ENCODE measurements at regions not wholly inside any gene's neighbourhood (a gene's known extent, or its start where the extent isn't known, plus 50 kb on each side); places are given as distances from the start of the nearest gene placed in this dataset.
"Not testable (repeated sequence)": the region's sequence is repeated elsewhere in the genome, so short reads cannot be mapped to it uniquely, and the experiment has no call there.

GRCh38 chr2:231644426-231644825 is 51.8 kb downstream of the TEX44 start:
- Histone ChIP-seq H3K4me3 (no peak overlapping the region), H3K36me3 (ENCODE audit: low read depth) (no peaks in the 10 kb centered on the region), H3K4me1 (ENCODE audit: low read depth) (peaks cover 35% of the 10 kb centered on the region), H3K9me3 (no peaks in the 10 kb centered on the region)
- intact Hi-C loops (cut with DNase I, micrococcal nuclease), result loop anchor here in 1 of 2 donors (2.0 kb wide), 1 partner anchor 26 kb away; no protein-coding TSS in a partner anchor
- no peak for TF ChIP-seq CTCF (IDR thresholded peaks at IDR 0.05)
- ATAC-seq (no peak), DNase-seq (peak in 1 of 3 donors; percentile 24)

GRCh38 chr2:231646476-231646875 is 53.8 kb downstream of the TEX44 start:
- peak in 1 of 3 donors; percentile 56 for DNase-seq
- H3K4me3 ChIP-seq, result no peak overlapping the region
- ATAC-seq, result peak; percentile 52
- H3K4me1 ChIP-seq (ENCODE audit: low read depth), result peaks cover 27% of the 10 kb centered on the region
- no peak for TF ChIP-seq CTCF (IDR thresholded peaks at IDR 0.05)
- H3K36me3 ChIP-seq (ENCODE audit: low read depth), result no peaks in the 10 kb centered on the region
- intact Hi-C loops (cut with DNase I, micrococcal nuclease), result no loop called here
- no peaks in the 10 kb centered on the region for H3K9me3 ChIP-seq

- H3K36me3 ChIP-seq (ENCODE audit: low read depth), result no peaks in the 10 kb centered on the region
- no peak overlapping the region for H3K4me3 ChIP-seq
- ATAC-seq (peak; percentile 97), DNase-seq (peak; percentile 90 to 94 (median 92))
- peak; percentile 79 for TF ChIP-seq CTCF (IDR thresholded peaks at IDR 0.05)
- intact Hi-C loops (cut with DNase I, micrococcal nuclease), result no loop called here
- peaks cover 9% of the 10 kb centered on the region for H3K4me1 ChIP-seq (ENCODE audit: low read depth)
- H3K9me3 ChIP-seq, result no peaks in the 10 kb centered on the region
Measured at GRCh38 chr2:231648579-231649174, 56.0 kb downstream of the TEX44 start.

- H3K9me3 ChIP-seq; DNase-seq; H3K36me3 ChIP-seq (ENCODE audit: low read depth); intact Hi-C loops (cut with DNase I, micrococcal nuclease); H3K4me1 ChIP-seq (ENCODE audit: low read depth); H3K4me3 ChIP-seq; ATAC-seq: not testable (repeated sequence)
Measured at GRCh38 chr2:231651561-231651960, 56.8 kb upstream of the PTMA start.

- Histone ChIP-seq H3K4me1 (ENCODE audit: low read depth) (peaks cover 7% of the 10 kb centered on the region), H3K9me3 (no peaks in the 10 kb centered on the region), H3K36me3 (ENCODE audit: low read depth) (no peaks in the 10 kb centered on the region), H3K4me3 (no peak overlapping the region)
- no peak for TF ChIP-seq CTCF (IDR thresholded peaks at IDR 0.05)
- intact Hi-C loops (cut with DNase I, micrococcal nuclease), result no loop called here
- peak in 1 of 3 donors; percentile 29 for DNase-seq
- no peak for ATAC-seq
Measured at GRCh38 chr2:231655488-231655887, 52.8 kb upstream of the PTMA start.

GRCh38 chr2:231655894-231656293 is 52.4 kb upstream of the PTMA start:
- no peak for TF ChIP-seq CTCF (IDR thresholded peaks at IDR 0.05)
- Histone ChIP-seq H3K36me3 (ENCODE audit: low read depth) (no peaks in the 10 kb centered on the region), H3K4me3 (no peak overlapping the region), H3K4me1 (ENCODE audit: low read depth) (peaks cover 7% of the 10 kb centered on the region), H3K9me3 (no peaks in the 10 kb centered on the region)
- ATAC-seq (peak; percentile 46), DNase-seq (peak in 1 of 3 donors; percentile 55)
- intact Hi-C loops (cut with DNase I, micrococcal nuclease), result no loop called here

Measured in mucosa of descending colon (tissue), 3 donors.